Superior temporal gyrus (tissue), 1 donor: ENCODE measurements at regions not wholly inside any gene's neighbourhood (a gene's known extent, or its start where the extent isn't known, plus 50 kb on each side); places are given as distances from the start of the nearest gene placed in this dataset.

Experiments used
- DNase-seq: peaks from one replicate; pipeline ENCODE4 v3.0.0-alpha.2; 2016; ENCODE audit errors: extremely low spot score

GRCh38 chr18:37628470-37629220 lies 63.0 kb upstream of the CELF4 start:
- DNase-seq = no peak

- no peak for DNase-seq
Observed at GRCh38 chr18:37624318-37624717, 58.7 kb upstream of the CELF4 start.

- DNase-seq = no peak
Observed at GRCh38 chr18:37619964-37620363, 54.4 kb upstream of the CELF4 start.

- DNase-seq = no peak
Observed at GRCh38 chr18:37617623-37618022, 52.0 kb upstream of the CELF4 start.
